ENCODE measurements at regions not wholly inside any gene's neighbourhood (a gene's known extent, or its start where the extent isn't known, plus 50 kb on each side); places are given as distances from the start of the nearest gene placed in this dataset.
"Not testable (repeated sequence)": the region's sequence is repeated elsewhere in the genome, so short reads cannot be mapped to it uniquely, and the experiment has no call there.

DNA sequence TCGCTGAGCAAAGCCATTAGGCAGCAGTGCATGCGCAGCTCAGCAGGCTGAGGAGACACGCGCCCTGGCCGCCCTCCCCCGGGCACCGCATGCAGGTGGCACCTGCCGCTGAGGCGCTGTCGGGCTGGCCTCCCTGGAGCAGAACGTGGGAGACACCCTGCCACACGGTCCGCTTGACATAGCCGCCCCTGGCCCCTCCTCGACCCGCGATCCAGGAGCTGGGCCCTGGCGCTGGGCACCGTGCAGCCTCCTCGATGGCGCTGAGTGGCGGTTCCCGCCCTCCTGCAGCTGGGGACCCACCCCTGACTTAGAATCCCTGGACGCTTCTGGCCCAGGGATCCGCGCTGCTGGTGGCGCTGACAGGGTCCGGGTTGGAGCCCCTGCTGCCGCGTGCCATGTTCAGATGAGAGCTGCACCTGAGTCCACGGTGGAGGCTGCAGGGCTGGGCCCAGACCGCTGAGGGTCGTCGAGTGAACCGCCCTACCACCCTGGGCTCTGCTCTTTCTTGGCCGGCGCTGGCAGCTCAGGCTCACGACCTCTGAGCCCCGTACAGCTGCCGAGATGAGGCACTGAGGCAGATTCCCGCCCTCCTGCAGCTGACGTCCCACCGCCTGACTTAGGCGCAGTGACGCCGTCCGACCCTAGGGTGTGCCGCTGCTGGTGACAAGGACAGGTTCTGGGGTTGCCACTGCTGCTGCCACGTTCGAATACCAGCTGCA, 116.8 kb downstream of the OR13A1 start:
- DNase-seq = no peak

DNA sequence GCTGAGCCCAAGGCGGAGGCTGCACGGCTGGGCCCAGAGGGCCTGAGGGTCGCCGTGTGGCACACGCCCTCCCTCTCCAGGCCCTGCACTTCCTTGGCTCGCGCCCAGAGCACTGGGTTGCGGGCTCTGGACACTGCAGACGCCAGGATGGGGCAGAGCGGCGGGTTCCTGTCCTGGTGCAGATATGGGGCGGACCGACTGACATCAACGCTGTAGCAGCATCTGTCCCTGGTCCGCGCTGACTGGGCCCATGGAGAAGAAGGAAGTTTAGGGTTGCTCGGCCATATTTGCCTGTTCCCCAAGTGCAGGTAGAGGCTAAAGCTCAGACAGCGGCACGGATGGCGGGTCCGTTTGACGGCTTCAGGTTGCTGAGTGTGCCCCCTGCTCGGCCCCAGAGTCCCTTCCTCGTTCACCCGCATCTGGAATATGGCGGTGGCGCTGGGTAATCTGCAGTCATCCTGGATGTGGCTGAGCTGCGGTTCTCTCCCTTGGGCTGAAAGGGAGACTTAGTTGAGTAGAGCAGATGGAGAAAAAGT, 116.1 kb downstream of the OR13A1 start:
- DNase-seq = no peak

GRCh38 chr10:45201271-45201670, 114.1 kb downstream of the OR13A1 start:
- no peak for DNase-seq

DNA sequence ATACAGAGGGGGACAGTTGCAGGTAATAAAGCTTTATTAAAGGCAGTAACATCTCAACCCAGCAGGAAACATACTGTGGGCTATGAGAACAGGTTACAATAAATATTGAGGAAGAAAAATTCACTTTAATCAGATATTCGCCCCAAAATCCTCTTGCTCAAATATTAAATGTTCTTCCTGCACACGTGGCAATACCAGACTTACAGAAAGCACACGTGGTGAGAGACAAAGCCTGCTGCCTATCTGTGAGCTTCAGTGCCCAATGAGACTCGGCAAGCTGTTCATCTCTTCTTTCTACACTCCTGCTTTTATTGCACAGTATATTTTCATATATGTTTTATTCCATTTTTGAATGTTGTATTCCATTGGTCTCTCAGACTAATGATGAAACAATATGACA, 113.2 kb downstream of the OR13A1 start:
- DNase-seq = no peak

DNA sequence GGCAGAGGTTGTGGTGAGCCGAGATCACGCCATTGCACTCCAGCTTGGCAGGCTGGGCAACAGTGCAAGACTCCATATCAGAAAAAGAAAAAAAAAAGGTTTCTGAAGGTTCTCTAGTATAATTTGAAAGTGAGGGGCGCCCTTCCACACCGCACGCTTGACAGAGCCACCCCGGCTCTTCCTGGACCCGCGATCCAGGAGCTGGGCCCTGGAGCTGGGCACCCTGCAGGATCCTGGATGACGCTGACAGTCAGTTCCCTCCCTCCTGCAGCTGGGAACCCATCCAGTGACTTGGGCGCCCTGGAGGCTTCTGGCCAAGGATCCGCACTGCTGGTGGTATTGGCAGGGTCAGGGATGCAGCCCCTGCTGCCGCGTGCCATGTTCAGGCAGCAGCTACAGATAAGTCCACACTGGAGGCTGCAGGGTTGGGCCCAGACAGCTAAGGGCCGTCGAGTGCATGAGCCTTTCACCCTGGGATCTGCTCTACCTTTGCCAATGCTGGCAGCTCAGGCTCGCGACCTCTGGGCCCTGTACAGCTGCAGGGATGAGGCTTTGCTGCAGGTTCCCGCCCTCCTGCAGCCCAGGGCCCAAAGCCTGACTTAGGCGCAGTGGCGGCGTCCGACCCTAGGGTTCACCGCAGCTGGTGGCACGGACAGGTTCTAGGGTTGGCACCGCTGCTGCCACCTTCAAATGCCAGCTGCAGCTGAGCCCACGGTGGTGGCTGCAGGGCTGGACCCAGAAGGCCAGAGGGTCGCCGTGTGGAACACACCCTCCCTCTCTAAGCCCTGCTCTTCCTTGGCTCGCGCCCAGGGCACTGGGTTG, 110.2 kb downstream of the OR13A1 start:
- no peak for DNase-seq

DNA sequence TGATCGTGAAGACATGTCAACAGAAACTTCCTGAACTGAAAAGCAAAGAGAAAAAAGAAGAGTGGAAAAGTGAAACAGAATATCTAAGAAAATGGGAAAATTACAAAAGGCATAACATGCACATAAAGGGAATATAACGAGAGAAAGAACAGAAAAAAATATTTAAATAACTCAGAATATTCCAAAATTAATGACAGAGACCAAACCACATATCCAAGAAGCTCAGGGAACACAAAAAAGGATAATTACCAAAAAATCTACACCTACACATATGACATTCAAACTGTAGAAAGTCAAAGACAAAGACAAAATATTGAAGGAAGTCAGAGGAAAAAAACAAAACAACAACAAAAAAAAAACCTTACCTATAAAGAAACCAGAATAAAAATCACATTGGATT, 105.5 kb downstream of the OR13A1 start:
- no peak for DNase-seq

DNA sequence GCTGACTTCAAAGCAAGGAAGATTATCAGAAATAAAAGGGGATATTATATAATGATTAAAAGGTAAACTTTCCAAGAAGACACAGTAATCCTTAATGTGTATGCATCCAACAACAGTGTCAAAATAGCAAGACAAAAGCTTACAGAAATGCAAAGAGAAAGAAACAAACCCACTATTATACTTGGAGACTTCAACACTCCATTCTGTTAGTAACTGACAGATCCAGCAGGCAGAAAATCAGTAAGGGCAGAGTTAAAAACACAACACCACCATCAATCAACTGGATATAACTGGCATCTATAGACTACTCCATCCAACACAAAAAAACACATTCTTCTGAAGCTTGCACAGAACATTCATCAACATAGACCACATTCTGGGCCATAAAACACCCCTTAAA, 103.8 kb downstream of the OR13A1 start:
- no peak for DNase-seq

DNA sequence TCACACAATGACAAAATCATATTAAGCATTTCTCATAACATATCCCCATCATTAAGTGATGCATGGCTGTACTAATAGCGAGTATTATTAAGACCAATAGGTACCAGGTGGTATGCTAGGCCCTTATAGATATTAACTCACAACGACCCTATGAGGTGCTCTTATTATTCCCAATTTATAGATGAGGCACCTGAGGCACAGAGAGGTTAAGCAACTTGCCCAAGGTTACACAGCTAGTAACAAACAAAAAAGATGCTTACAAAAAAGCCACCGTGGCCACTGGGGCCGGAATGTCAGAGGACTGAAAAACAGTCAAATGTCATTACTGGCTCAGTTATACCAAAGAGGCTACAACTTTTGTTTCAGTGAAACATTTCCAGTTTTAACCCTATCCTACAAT, 96.0 kb downstream of the OR13A1 start:
- DNase-seq = no peak

DNA sequence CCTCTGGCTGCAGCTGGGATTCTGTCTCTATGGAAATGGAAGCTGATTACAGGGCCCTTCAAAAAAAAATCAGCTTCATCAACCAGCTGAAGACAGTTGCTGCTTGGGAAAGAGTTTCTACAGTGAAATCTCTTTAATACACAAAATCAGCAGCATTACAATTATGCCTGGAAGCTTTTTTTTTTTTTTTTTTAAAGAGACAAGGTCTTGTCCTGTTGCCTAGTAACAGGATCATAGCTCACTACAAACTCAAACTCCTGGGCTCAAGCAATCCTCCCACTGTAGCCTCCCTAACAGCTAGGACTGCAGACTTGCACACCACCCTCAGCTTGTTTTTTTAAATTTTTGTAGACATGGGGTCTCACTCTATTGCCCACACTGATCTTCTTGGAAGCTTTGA, 94.5 kb downstream of the OR13A1 start:
- no peak for DNase-seq

GRCh38 chr10:45224219-45224841, 91.1 kb downstream of the OR13A1 start:
- DNase-seq = no peak

GRCh38 chr10:45227042-45227441, 88.4 kb downstream of the OR13A1 start:
- no peak for DNase-seq

GRCh38 chr10:45227456-45227855, 88.0 kb downstream of the OR13A1 start:
- no peak for DNase-seq

GRCh38 chr10:45229823-45230222, 85.6 kb downstream of the OR13A1 start:
- no peak for DNase-seq

DNA sequence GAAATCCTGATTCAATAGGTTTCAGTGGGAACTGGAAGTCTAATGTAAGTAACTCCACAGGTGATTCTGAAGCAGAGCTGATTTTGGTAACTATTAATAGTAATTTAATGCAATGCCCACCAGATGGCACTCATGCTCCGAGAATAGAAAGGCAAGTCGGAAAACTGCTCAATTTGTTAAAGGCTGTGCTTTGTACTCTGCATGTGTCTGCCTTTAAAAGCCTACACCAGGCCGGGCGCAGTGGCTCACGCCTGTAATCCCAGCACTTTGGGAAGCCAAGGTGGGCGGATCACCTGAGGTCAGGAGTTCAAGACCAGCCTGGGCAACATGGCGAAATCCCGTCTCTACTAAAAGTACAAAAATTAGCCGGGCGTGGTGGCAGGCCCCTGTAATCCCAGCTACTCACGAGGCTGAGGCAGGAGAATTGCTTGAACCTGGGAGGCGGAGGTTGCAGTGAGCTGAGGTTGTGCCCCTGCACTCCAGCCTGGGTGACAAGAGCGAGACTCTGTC, 80.1 kb downstream of the OR13A1 start:
- peak; percentile 22 for DNase-seq

GRCh38 chr10:45235798-45236220, 79.6 kb downstream of the OR13A1 start:
- no peak for DNase-seq

DNA sequence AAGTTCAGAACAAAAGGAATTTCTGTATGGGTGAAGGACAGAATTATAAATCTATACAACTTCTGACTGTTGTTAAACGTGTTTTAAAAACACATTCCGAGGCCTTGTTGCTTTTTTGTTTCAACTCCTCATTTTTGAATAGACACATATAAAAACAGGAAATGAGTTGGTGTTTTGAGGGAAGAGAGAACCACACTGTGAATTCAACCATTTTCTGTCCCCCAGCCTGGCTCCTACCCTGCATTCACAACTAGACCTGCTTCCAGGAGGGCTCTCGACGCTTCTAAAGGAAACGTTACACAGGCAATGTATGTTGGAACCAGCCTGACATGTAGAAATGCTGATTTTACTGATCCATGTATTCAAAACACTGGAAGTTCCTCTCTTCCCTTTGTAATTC, 76.5 kb downstream of the OR13A1 start:
- DNase-seq = no peak

DNA sequence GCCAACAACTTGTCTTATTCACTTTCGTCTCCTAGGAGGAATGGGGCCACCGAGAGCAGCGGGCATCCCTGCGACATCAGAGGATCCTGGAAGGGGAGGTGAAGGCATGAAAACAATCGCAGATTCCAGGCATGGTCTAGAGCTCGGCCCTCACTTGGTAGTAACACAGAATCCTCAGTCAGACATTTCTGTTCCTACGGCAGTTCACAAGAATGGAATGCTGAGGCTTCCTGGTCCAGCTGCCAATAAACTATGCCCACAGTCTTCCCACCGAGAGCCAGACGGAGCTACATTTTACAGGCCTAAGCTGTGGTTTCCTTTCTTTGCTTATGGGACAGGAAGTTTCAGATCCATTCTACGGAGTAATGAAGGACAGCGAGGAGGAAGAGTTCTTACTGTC, 75.8 kb downstream of the OR13A1 start:
- DNase-seq = no peak

DNA sequence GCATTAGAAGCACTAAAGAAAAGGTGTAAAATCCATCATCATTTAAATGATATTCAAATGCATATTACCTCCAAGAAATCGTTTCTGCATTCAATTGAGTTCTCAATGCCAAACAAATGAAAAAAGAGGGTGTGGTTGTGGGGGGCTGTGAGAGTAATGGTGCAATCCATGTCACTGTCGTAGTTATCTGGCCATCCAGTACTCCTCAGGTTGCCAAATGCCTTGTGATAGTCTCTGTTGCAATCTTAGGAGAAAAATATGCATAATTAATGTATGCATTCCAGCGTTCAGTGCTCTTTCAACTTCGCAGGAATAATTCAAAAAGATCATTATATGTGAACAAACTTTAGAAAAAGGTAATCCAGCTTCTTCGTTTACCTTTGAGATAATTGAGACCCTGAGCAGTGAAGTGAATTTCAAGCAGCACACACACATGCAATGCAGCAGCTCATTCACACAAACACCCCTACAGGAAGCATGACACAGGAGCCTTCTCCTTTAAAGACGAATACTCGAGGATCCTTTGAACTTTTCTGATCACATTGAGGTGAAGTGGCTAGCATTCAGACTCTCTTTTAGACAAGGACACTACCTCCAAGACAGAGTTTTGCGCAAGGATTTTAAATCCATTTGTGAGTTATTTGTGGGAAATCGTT, 73.4 kb downstream of the OR13A1 start:
- no peak for DNase-seq

- DNase-seq = no peak
Measured at GRCh38 chr10:45243261-45243660, 72.1 kb downstream of the OR13A1 start.

GRCh38 chr10:45246522-45246921, 68.9 kb downstream of the OR13A1 start:
- no peak for DNase-seq

DNA sequence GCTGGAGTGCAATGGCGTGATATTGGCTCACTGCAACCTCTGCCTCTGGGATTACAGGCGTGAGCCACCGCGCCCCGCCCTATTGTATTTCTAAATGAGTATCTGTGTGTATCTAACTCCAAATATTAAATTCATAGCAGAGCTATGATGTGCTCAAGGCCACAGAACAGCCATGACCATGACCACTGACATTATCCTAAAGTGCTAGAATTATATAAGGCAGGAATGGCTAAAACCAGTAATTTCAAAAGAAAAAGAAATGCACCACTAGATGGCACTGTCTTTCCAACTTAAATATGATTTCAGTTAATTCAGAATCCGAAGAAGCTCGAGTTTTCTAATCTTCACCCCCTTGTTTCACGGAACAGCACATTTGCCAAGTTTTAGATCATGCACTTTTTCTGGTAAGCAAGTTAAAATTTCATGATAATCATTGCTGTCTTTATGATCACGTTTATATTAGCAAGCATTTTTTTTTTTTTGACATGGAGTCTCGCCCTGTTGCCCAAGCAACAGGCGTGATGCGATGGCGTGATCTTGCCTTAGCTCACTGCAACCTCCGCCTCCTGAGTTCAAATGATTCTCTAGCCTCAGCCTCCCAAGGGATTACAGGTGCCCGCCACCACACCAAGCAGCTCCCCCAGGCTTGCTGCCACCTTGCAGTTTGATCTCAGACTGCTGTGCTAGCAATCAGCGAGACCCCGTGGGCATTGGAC, 65.3 kb downstream of the OR13A1 start:
- DNase-seq = peak; percentile 61

GRCh38 chr10:45250694-45251075, 64.7 kb downstream of the OR13A1 start:
- not testable (repeated sequence) for DNase-seq

Measured in GF-D8 (cell line).